ENCODE measurements at regions not wholly inside any gene's neighbourhood (a gene's known extent, or its start where the extent isn't known, plus 50 kb on each side); places are given as distances from the start of the nearest gene placed in this dataset.

DNA sequence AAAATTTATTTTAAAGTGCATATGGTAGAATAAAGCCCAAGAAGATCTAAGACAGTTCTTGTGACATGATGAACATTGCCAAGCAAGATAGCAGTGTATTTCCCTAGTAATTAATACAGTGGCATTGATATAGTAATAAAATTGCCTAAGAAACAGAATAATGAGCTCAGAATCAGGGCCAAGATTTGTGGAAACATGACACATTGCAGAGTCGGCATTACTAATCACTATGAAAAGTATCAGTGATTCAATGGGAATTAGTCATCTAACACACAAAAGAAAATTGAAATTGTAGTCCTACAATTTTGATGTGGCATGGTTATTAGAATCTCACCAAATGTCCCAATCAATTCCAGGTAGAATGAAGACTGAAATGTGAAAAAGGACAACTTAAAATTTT is 243.0 kb upstream of the CYRIA start:
- TF ChIP-seq, protein P1, sequence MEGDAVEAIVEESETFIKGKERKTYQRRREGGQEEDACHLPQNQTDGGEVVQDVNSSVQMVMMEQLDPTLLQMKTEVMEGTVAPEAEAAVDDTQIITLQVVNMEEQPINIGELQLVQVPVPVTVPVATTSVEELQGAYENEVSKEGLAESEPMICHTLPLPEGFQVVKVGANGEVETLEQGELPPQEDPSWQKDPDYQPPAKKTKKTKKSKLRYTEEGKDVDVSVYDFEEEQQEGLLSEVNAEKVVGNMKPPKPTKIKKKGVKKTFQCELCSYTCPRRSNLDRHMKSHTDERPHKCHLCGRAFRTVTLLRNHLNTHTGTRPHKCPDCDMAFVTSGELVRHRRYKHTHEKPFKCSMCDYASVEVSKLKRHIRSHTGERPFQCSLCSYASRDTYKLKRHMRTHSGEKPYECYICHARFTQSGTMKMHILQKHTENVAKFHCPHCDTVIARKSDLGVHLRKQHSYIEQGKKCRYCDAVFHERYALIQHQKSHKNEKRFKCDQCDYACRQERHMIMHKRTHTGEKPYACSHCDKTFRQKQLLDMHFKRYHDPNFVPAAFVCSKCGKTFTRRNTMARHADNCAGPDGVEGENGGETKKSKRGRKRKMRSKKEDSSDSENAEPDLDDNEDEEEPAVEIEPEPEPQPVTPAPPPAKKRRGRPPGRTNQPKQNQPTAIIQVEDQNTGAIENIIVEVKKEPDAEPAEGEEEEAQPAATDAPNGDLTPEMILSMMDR (IDR thresholded peaks at IDR 0.05) = no peak
- no peak for TF ChIP-seq POLR2A (IDR thresholded peaks at IDR 0.05)

Measured in stomach (tissue), 4 donors.